H9 (cell line): ENCODE measurements at regions not wholly inside any gene's neighbourhood (a gene's known extent, or its start where the extent isn't known, plus 50 kb on each side); places are given as distances from the start of the nearest gene placed in this dataset.
"Not testable (repeated sequence)": the region's sequence is repeated elsewhere in the genome, so short reads cannot be mapped to it uniquely, and the experiment has no call there.

Experiments used
- DNase-seq: peaks from one replicate; pipeline ENCODE4 v3.0.0-alpha.2; 2017
- H2AFZ ChIP-seq: one replicate; pipeline ENCODE4 v1.6.1; 2013; ENCODE audit warnings: mild to moderate bottlenecking, low read length, control low read depth, moderate library complexity
- H2AK5ac ChIP-seq: 2 replicates; pipeline ENCODE4 v1.6.1; 2013; ENCODE audit warnings: low read length, control low read depth, mixed read lengths; ENCODE audit not compliant: insufficient read length
- H2BK120ac ChIP-seq: one replicate; pipeline ENCODE4 v1.6.1; 2013; ENCODE audit warnings: low read depth, mild to moderate bottlenecking, low read length, control low read depth, inconsistent platforms; ENCODE audit not compliant: poor library complexity, severe bottlenecking
- H2BK12ac ChIP-seq: 2 replicates; pipeline ENCODE4 v1.6.1; 2013; ENCODE audit warnings: low read length, control low read depth, mixed read lengths, low read depth; ENCODE audit not compliant: insufficient read length
- H2BK15ac ChIP-seq: 2 replicates; pipeline ENCODE4 v1.6.1; 2013; ENCODE audit warnings: low read depth, low read length, control low read depth
- H2BK20ac ChIP-seq: one replicate; pipeline ENCODE4 v1.6.1; 2013; ENCODE audit warnings: low read depth, mild to moderate bottlenecking, low read length, control low read depth, inconsistent platforms; ENCODE audit not compliant: poor library complexity, severe bottlenecking
- H2BK5ac ChIP-seq: 2 replicates; pipeline ENCODE4 v1.6.1; 2013; ENCODE audit warnings: low read length, control low read depth, mixed read lengths; ENCODE audit not compliant: insufficient read length
- H3K14ac ChIP-seq: 2 replicates; pipeline ENCODE4 v1.6.1; 2013; ENCODE audit warnings: low read length, control low read depth; ENCODE audit not compliant: insufficient read depth
- H3K18ac ChIP-seq: 2 replicates; pipeline ENCODE4 v1.6.1; 2013; ENCODE audit warnings: low read depth, mild to moderate bottlenecking, mixed read lengths, low read length, control low read depth; ENCODE audit not compliant: insufficient read length
- H3K23ac ChIP-seq: 2 replicates; pipeline ENCODE4 v1.6.1; 2013; ENCODE audit warnings: low read length, control low read depth, mixed read lengths, low read depth; ENCODE audit not compliant: insufficient read length
- H3K23me2 ChIP-seq: 2 replicates; pipeline ENCODE4 v1.6.1; 2013; ENCODE audit warnings: low read depth, mild to moderate bottlenecking, mixed read lengths, low read length, control low read depth; ENCODE audit not compliant: insufficient read length, poor library complexity, severe bottlenecking
- H3K27ac ChIP-seq: 2 replicates; pipeline ENCODE4 v1.5.1; 2013; ENCODE audit warnings: low read length, control low read depth, mixed read lengths, low read depth; ENCODE audit not compliant: insufficient read length
- H3K27me3 ChIP-seq: 2 replicates; pipeline ENCODE4 v1.6.1; 2013; ENCODE audit warnings: low read length, control low read depth, inconsistent platforms; ENCODE audit not compliant: insufficient read depth
- H3K4ac ChIP-seq: 2 replicates; pipeline ENCODE4 v1.6.1; 2013; ENCODE audit warnings: low read depth, mild to moderate bottlenecking, control low read depth, inconsistent platforms, low read length, moderate library complexity
- H3K4me1 ChIP-seq: 2 replicates; pipeline ENCODE4 v1.6.1; 2013; ENCODE audit warnings: low read length, control low read depth, inconsistent platforms; ENCODE audit not compliant: insufficient read depth
- H3K4me2 ChIP-seq: 2 replicates; pipeline ENCODE4 v1.6.1; 2013; ENCODE audit warnings: low read length, control low read depth, mixed read lengths; ENCODE audit not compliant: insufficient read length, insufficient read depth
- H3K56ac ChIP-seq: 2 replicates; pipeline ENCODE4 v1.6.1; 2013; ENCODE audit warnings: low read depth, mild to moderate bottlenecking, mixed read lengths, low read length, control low read depth; ENCODE audit not compliant: insufficient read length
- H3K79me1 ChIP-seq: 2 replicates; pipeline ENCODE4 v1.6.1; 2013; ENCODE audit warnings: low read depth, mild to moderate bottlenecking, moderate library complexity, low read length, control low read depth, inconsistent platforms; ENCODE audit not compliant: insufficient read depth, poor library complexity, severe bottlenecking
- H3K79me2 ChIP-seq: 2 replicates; pipeline ENCODE4 v1.6.1; 2013; ENCODE audit warnings: low read length, control low read depth, inconsistent platforms; ENCODE audit not compliant: insufficient read depth
- H3K9ac ChIP-seq: 2 replicates; pipeline ENCODE4 v1.6.1; 2013; ENCODE audit warnings: low read length, control low read depth, mixed read lengths; ENCODE audit not compliant: insufficient read length; ENCODE audit errors: extremely low read depth
- H3K9me3 ChIP-seq: one replicate; pipeline ENCODE4 v1.6.1; 2013; ENCODE audit warnings: low read depth, low read length, inconsistent platforms; ENCODE audit not compliant: control insufficient read depth
- H3T11ph ChIP-seq: one replicate; pipeline ENCODE4 v1.6.1; 2013; ENCODE audit warnings: mild to moderate bottlenecking, low read length, control low read depth, inconsistent platforms
- H4K20me1 ChIP-seq: one replicate; pipeline ENCODE4 v1.6.1; 2013; ENCODE audit not compliant: control insufficient read depth, insufficient read length, insufficient read depth
- H4K5ac ChIP-seq: 2 replicates; pipeline ENCODE4 v1.6.1; 2013; ENCODE audit warnings: low read depth, mild to moderate bottlenecking, mixed read lengths, low read length, control low read depth; ENCODE audit not compliant: insufficient read length
- H4K8ac ChIP-seq: replicated peaks from 2 replicates; pipeline ENCODE4 v1.6.1; 2013; ENCODE audit warnings: low read length, control low read depth, mixed read lengths, low read depth; ENCODE audit not compliant: insufficient read length
- H4K91ac ChIP-seq: 2 replicates; pipeline ENCODE4 v1.6.1; 2013; ENCODE audit warnings: low read depth, mild to moderate bottlenecking, moderate library complexity, mixed read lengths, low read length, control low read depth; ENCODE audit not compliant: insufficient read length
- H3K27ac Mint-ChIP-seq, 3 experiments: 2 replicates in 2 of 3; 3 replicates in 1 of 3; pipeline ENCODE4 v1.8.0; 2020 to 2021; ENCODE audit warnings: mixed read lengths in 3 of 3, mild to moderate bottlenecking in 1 of 3, moderate library complexity in 1 of 3
- H3K27me3 Mint-ChIP-seq: 2 replicates; pipeline ENCODE4 v1.8.0; 2021; ENCODE audit warnings: low read depth, mild to moderate bottlenecking, moderate library complexity, mixed read lengths
- H3K36me3 Mint-ChIP-seq, 3 experiments: 2 replicates in 2 of 3; 3 replicates in 1 of 3; pipeline ENCODE4 v1.8.0; 2020 to 2021; ENCODE audit warnings: low read depth in 3 of 3, mixed read lengths in 3 of 3; ENCODE audit not compliant: insufficient read depth in 1 of 3
- H3K4me1 Mint-ChIP-seq, 2 experiments: 2 replicates each; pipeline ENCODE4 v1.8.0; 2020; ENCODE audit warnings: mixed read lengths in 2 of 2
- H3K4me3 Mint-ChIP-seq, 2 experiments: 2 replicates in 1 of 2; 3 replicates in 1 of 2; pipeline ENCODE4 v1.8.0; 2020 to 2021; ENCODE audit warnings: mild to moderate bottlenecking in 2 of 2, mixed read lengths in 2 of 2, moderate library complexity in 1 of 2
- H3K9me3 Mint-ChIP-seq, 2 experiments: 2 replicates in 1 of 2; 3 replicates in 1 of 2; pipeline ENCODE4 v1.8.0; 2020; ENCODE audit warnings: mild to moderate bottlenecking in 2 of 2, mixed read lengths in 2 of 2, moderate library complexity in 1 of 2
- WGBS: extraction: QIAGEN DNeasy Blood & Tissue Kit; methylation state at CpG from one replicate; pipeline ENCODE4 v1.1.7; 2013; ENCODE audit warnings: missing lambda C conversion rate, low lambda C conversion rate, mixed read lengths; ENCODE audit not compliant: insufficient read length; ENCODE audit errors: extremely low coverage; 5-methylcytosine and 5-hydroxymethylcytosine counted together
- TF ChIP-seq, protein P1 (sequence below): fragments of 200-600 bp; sonication (generic); conservative IDR thresholded peaks from 3 replicates; pipeline ENCODE4 v1.8.0; 2021; ENCODE audit warnings: antibody characterized with exemption, mild to moderate bottlenecking

DNA sequence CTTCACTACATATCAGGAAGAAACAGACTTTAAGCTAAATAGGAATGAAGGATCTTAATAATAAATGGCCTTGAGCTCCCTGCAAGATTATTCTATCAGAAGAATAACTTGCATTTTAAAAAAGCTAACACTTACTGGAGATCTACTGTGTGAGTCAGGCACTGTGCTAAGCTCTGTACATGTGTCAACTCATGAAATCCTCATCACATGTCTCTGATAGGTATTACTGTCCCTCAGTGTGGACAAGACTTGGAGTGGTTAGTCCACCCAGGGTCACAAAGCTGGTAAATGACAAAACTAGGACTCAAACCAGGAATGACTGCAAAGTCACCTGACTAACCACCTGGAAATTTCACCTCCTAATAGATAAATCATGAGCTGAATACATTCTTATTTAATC, 57.1 kb upstream of the KCTD7 start:
- Histone ChIP-seq H2BK5ac (no peak overlapping the region), H4K20me1 (no peaks in the 10 kb centered on the region), H3K56ac (no peak overlapping the region), H3K9ac (no peak overlapping the region), H2BK20ac (no peak overlapping the region), H3K4me2 (no peak overlapping the region), H2BK120ac (no peak overlapping the region), H3K79me2 (peaks cover 4% of the 10 kb centered on the region), H3K4me1 (no peaks in the 10 kb centered on the region), H3K14ac (no peak overlapping the region), H3K23ac (no peak overlapping the region), H3K18ac (no peak overlapping the region), H3K79me1 (peaks cover 1% of the 10 kb centered on the region), H2BK12ac (no peak overlapping the region), H2AFZ (no peak overlapping the region), H3K4ac (no peak overlapping the region), H2AK5ac (no peak overlapping the region), H4K5ac (no peak overlapping the region), H4K8ac (no peak overlapping the region), H4K91ac (no peak overlapping the region), H3K23me2 (no peaks in the 10 kb centered on the region), H2BK15ac (no peak overlapping the region), H3K27me3 (no peaks in the 10 kb centered on the region), H3T11ph (no peak overlapping the region), H3K9me3 (no peaks in the 10 kb centered on the region), H3K27ac (no peak overlapping the region)
- Mint-ChIP-seq H3K9me3 (no peaks in the 10 kb centered on the region), H3K36me3 (peaks cover 16 to 85% (median 77%) of the 10 kb centered on the region in 3 experiments; a peak in 6 of 7 replicates), H3K27ac (no peak overlapping the region), H3K27me3 (no peaks in the 10 kb centered on the region), H3K4me3 (no peak overlapping the region), H3K4me1 (peaks cover 3 to 13% of the 10 kb centered on the region in 2 experiments; a peak in 3 of 4 replicates)
- DNase-seq, result no peak
- TF ChIP-seq, protein P1, sequence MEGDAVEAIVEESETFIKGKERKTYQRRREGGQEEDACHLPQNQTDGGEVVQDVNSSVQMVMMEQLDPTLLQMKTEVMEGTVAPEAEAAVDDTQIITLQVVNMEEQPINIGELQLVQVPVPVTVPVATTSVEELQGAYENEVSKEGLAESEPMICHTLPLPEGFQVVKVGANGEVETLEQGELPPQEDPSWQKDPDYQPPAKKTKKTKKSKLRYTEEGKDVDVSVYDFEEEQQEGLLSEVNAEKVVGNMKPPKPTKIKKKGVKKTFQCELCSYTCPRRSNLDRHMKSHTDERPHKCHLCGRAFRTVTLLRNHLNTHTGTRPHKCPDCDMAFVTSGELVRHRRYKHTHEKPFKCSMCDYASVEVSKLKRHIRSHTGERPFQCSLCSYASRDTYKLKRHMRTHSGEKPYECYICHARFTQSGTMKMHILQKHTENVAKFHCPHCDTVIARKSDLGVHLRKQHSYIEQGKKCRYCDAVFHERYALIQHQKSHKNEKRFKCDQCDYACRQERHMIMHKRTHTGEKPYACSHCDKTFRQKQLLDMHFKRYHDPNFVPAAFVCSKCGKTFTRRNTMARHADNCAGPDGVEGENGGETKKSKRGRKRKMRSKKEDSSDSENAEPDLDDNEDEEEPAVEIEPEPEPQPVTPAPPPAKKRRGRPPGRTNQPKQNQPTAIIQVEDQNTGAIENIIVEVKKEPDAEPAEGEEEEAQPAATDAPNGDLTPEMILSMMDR, result no peak

DNA sequence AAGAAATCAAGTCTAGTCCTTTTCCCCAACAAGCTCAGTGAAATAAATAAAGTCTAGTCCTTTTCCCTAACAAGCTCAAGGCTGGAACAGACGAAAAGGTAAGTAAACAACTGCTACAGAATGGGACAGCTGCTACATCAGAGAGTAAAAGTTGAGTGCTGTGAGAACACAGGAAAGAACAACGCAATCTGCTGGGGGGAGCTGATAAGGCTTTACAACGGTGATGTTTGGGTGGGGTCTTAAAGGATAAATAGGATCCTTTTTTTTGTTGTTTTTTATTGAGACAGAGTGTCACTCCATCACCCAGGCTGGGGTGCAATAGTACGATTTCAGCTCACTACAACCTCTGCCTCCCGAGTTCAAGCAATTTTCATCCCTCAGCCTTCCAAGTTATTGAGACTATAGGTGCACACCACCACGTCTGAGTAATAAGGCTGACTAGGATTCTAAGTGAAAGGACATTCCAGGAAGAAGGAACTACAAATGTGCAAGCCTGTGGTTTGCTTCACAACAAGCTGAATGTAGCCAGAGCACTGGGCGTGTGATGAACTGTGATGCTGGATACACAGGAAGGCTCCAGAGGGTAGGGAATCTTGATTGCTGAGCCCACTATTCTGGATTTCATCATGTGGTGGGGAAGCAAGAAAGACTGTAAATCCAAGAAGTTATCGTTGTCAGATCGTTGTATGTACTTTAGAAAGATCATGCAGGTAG, 54.7 kb upstream of the KCTD7 start:
- H3K27ac ChIP-seq, H2BK5ac ChIP-seq, H3K4me3 Mint-ChIP-seq, H2BK12ac ChIP-seq, H3K4me1 ChIP-seq, DNase-seq, H3K9ac ChIP-seq, H4K20me1 ChIP-seq, H4K5ac ChIP-seq, H2BK15ac ChIP-seq, H3K56ac ChIP-seq, H3K23me2 ChIP-seq, H3K4ac ChIP-seq, H2AFZ ChIP-seq, H4K91ac ChIP-seq, H4K8ac ChIP-seq, H3K79me1 ChIP-seq, H3K27me3 Mint-ChIP-seq, H3K27me3 ChIP-seq, H3K9me3 ChIP-seq, H3K79me2 ChIP-seq, H2BK20ac ChIP-seq, H3T11ph ChIP-seq, H3K4me2 ChIP-seq, H3K23ac ChIP-seq, H2BK120ac ChIP-seq, H3K9me3 Mint-ChIP-seq, H2AK5ac ChIP-seq, H3K14ac ChIP-seq, H3K18ac ChIP-seq: not testable (repeated sequence)
- H3K36me3 Mint-ChIP-seq, result peaks cover 16 to 75% (median 58%) of the 10 kb centered on the region in 3 experiments; a peak in 6 of 7 replicates
- peaks cover 0 to 12% of the 10 kb centered on the region in 2 experiments; a peak in 3 of 4 replicates for H3K4me1 Mint-ChIP-seq
- WGBS, result no CpG with 5 or more reads among the region's 9 CpGs
- peak overlapping the region in 2 of 3 experiments; percentile 55 to 62; a peak in 2 of 7 replicates for H3K27ac Mint-ChIP-seq
